NCI-H748 (cell line): ENCODE measurements at regions not wholly inside any gene's neighbourhood (a gene's known extent, or its start where the extent isn't known, plus 50 kb on each side); places are given as distances from the start of the nearest gene placed in this dataset.

Experiments used
- DNase-seq: peaks from one replicate; lab custom pipeline; 2025; ENCODE audit not compliant: unreplicated experiment; lab: John Stamatoyannopoulos, UW

- no peak for DNase-seq
Observed at GRCh38 chr11:19478891-19479290, 233.7 kb upstream of the NAV2 start.

GRCh38 chr11:19474954-19475721 is 234.4 kb upstream of the E2F8 start:
- peak; percentile 93 for DNase-seq

DNA sequence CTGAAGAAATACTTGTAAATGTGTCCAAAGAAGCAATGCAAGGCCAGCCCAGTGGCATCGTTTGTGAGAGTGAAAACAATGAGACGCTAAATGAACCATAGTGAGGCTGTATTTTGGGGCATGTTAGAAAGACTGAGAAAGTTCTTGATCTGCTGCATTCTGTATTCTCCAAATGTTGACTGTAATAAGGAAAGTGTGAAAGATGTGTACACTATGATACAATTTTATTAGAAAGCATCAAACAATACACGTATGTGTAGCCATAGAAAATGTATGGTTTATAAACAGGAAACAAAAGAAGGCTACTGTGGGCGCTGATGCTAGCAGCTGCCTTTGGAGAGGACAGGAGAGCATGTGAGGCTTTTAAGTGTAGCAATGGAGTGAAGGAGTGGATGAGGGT is 233.5 kb upstream of the E2F8 start:
- DNase-seq = no peak

DNA sequence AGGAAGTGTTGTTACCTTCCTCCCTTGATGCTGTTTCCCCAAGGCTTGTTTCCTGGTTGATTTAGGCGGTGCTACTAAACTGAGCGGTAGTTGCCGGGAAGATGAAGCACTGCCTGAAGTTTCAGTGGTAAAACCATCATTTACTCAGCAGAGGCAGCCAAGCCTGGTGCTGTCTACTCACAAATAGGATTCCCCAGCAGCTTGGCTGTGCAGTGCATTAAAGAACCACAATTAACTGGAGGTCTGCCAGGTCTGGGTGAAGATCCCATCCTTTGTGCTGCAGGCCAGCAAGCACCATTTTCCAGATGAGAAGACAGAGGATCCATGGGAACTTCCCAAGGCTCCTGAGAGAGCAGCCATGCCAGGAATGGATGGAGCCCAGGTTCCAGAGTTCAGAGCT is 231.9 kb upstream of the E2F8 start:
- DNase-seq = no peak

DNA sequence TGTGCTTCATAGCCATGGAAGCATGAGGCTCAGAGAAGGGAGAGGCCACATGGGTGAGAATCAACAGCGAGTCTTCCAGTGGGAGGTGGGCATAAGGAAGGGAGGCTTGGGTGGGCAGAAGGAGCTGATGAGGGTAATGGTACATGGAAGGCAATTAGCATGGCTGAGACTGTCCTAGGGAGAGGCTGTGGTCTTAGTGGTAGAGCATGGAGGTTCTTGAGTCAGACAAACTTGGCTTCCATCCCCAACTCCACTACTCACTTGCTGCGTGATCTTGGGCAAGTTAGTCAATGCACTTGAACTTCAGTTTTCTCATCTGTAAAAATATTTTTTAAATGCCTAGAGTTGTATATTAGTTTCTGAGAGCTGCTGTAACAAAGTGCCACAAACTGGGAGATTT is 227.2 kb upstream of the E2F8 start:
- DNase-seq = no peak

DNA sequence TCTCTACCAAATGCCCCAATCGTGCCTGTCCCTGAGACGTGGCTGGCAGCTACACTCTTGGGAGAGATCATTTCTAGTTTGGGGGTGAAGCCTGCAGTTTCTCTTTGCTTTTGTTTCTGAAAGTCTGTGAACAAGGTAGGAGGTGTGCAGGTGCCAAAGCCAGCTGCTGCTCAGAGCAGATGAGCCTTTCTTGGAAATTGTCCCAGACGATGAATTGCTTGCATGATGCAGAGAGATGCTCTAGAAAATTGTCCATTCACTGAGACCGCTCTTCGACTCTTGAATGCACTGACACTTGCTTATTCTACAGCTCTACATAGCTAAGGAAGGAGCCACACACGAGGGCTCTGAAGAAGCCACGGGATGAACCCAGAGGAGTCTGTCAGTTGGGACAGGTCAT is 225.6 kb upstream of the E2F8 start:
- DNase-seq = no peak

DNA sequence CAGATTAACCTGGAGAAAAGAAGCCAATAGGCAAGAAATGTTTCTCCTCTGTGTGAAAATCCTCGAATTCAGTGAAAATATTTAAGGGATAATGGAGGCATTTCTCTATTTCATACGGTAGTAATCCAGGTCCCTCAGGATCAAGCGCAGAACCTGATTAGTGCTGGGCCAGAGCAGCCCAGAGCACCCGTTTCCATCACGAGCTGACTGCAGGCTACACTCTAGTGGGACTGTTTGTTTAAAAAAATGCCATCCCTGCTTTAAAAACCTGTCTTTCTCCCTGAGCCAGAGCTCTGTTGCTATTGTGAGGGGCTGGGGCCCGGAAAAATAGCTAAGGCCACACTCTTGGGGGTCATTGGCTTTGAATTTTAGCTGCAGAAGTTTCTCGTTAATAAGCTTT is 223.2 kb upstream of the E2F8 start:
- no peak for DNase-seq

GRCh38 chr11:19460718-19461405 is 220.1 kb upstream of the E2F8 start:
- no peak for DNase-seq

DNA sequence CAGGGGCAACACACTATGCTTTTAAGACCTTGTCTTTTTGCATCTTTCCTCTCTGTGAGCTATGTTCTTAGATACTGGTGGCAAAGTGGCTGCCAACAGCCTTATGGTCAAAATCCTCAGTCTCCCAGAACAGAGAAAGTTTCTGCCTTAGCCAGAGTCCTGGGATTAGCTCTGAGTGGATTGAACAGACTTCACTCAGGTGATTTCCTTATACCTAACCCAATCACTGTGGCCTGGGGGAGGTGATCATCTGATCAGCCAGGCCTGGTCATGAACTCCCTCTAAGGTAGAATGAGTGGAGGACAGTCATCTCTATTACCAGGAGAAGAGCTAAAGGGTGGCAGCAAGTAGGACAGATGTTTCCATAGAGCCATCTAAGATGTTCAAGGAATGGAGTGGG is 218.5 kb upstream of the E2F8 start:
- DNase-seq = no peak

- DNase-seq = no peak
Observed at GRCh38 chr11:19458721-19459120, 218.0 kb upstream of the E2F8 start.

- DNase-seq = no peak
Observed at GRCh38 chr11:19458231-19458630, 217.5 kb upstream of the E2F8 start.

GRCh38 chr11:19455731-19456130 is 215.0 kb upstream of the E2F8 start:
- no peak for DNase-seq

GRCh38 chr11:19453651-19454257 is 213.0 kb upstream of the E2F8 start:
- no peak for DNase-seq

DNA sequence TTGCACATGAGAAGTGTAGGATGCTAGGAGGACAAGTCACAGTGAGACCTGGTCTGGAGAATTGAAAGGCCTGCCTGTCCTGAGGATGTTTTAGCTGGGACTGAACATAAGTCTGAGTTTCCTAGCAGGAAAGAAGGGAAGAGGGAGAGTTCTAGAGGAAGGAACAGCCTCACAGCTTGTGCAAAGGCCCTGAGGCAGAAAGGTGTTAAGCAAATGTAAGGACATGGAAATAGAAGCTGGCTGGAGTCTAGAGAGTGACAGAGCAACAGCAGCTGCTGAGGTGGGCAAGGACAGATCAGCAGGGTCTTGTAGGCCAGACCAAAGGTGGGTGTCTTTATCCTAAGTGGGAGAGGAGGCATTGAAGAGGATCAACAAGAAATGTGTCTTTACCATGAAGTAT is 210.9 kb upstream of the E2F8 start:
- no peak for DNase-seq

GRCh38 chr11:19450282-19450681 is 209.5 kb upstream of the E2F8 start:
- no peak for DNase-seq

- DNase-seq = no peak
Observed at GRCh38 chr11:19448651-19449050, 207.9 kb upstream of the E2F8 start.

GRCh38 chr11:19447150-19447566 is 206.4 kb upstream of the E2F8 start:
- DNase-seq = no peak

DNA sequence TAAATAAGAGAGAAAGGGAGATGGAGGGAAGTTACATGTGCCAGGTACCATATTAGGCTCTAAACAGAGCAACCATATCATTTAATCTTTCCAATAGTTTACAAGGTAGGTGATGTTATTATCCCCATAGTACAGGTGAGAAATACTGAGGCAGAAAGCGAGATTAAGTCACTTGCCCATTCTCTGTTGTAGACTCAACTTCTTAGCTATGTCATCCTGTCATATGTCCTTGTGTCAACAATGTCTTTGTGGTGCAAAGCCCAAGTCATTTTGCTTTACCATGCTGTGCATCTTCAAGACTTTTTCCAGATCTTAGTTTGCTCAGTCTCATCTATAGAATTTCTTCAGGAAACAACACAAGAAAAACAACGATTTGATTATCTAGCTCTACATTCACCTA is 205.0 kb upstream of the E2F8 start:
- no peak for DNase-seq

DNA sequence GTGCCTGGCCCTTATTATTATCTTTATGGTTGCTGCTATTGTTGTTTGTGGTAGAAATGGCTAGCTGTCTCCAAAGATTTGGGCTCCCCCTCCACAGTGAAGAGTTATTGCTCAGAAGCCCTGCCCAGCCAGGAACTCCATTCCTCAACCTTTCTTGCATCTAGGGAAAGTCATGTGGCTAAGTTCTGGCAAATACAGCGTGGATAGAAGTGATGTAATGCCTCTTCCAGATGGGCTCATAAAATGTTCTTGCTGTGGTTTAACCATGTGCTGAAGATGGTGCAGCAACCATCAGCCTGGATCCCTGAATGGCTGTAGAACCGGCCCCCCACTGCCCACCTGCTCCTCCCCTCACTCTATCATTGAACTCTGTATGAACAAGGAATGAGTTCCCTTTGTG is 203.5 kb upstream of the E2F8 start:
- DNase-seq = no peak

- no peak for DNase-seq
Observed at GRCh38 chr11:19442554-19442910, 201.8 kb upstream of the E2F8 start.

DNA sequence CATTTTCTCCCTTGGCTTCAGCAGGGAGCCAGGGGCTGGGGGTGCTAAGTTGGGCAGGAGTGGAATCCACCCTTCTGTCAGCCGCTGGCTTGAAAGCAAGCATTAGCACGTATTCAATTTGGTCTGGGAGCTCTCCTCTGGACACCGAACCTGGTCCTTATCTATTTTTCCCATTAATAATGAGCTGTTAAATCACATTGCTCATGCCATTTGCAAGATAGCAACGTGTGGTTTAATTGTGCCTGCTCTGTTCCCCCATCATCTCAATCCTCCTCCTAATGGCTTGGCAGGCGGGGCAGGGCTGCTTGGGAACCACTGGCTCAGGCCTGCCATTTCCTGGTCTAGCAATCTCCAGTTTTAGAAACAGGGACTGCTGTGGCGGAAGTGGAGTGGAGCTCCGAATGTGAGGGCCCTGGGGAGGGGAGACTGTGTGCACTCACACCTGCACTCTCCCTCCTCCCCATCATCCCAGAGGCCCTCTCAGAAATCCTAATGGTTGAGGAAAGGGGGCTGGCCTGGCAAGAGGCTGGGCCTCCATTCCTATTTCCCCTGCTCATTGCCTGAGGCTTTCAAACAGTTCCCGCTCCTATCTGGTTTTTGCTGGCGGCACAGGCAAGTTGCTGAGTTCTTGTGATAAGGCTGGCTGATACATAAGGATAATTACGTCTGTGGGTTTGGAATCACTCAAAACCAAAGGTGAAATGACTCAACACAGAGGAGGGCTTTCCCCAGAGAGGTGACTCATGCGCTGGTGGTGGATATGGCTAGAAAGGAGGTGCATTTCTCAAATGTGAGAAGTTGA is 201.2 kb upstream of the E2F8 start:
- no peak for DNase-seq

DNA sequence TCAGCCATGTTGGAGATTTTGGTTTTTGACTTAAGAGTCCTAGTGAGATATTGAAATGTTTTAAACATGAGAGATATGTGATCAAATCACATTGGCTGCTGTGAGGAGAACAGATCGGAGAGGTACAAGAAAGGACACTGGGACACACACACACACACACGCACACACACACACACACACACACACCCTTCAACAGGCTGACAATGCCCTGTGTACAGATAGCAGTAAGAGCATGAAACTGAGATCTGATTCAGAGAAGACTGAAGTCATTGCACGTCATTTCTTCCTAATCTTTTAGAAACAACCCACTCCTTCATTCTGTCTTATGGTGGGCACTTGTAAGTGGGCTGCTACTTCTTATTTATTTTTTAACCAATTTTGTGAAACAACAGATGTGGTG is 200.5 kb upstream of the E2F8 start:
- DNase-seq = no peak
